ENCODE measurements at regions not wholly inside any gene's neighbourhood (a gene's known extent, or its start where the extent isn't known, plus 50 kb on each side); places are given as distances from the start of the nearest gene placed in this dataset.

DNA sequence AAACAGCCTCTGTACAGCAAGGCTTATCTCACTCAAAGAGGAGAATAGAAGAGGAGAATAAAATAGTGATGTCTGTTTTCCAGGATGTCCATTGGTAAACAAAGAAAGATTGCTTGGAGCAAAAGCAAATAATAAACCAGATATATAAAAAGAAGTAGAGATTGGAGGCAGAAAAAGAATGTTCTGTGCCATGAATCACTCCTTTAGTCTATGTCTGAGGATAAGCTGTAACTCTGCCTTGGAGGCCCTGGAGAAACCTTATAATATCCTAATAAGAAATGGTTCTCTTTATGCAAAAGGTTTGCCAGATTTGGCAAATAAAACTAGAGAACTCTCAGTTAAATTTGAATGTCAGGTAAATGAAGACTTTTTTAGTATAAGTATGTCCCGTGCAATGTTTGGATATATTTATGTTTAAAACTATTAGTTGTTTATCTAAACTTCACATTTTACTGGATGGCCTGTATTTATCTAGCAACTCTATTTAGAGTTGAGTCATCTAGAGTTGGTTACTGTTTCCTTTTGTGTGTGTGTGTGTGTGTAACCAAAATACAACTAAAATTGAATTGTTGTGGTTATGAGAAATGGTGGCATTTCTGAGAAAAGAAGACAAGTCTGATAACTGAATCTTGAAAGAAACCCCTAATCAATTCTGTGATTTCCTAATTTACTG is 510.3 kb upstream of the SETBP1 start:
- TF ChIP-seq POLR2A (IDR thresholded peaks at IDR 0.05; ENCODE audit: low read depth, low read length) = no peak
- no peak for TF ChIP-seq POLR2AphosphoS5 (IDR thresholded peaks at IDR 0.05; ENCODE audit: low read depth, low read length)
- TF ChIP-seq TAF1 (IDR thresholded peaks at IDR 0.05; ENCODE audit: borderline replicate concordance, low read depth, low read length) = no peak
